ENCODE measurements at regions not wholly inside any gene's neighbourhood (a gene's known extent, or its start where the extent isn't known, plus 50 kb on each side); places are given as distances from the start of the nearest gene placed in this dataset.
"Not testable (repeated sequence)": the region's sequence is repeated elsewhere in the genome, so short reads cannot be mapped to it uniquely, and the experiment has no call there.

GRCh38 chr4:11996581-11996980 lies 567.9 kb upstream of the HS3ST1 start:
- TF ChIP-seq CTCF (conservative IDR thresholded peaks at IDR 0.05 in 1 of 2, IDR thresholded peaks at IDR 0.05 in 1 of 2; ENCODE audit: extremely low read depth in 1 of 2, insufficient read depth in 1 of 2, low read depth in 1 of 2, low read length in 2 of 2); EZH2 (IDR thresholded peaks at IDR 0.05; ENCODE audit: borderline replicate concordance, low read length): not testable (repeated sequence)
